ENCODE measurements at regions not wholly inside any gene's neighbourhood (a gene's known extent, or its start where the extent isn't known, plus 50 kb on each side); places are given as distances from the start of the nearest gene placed in this dataset.

DNA sequence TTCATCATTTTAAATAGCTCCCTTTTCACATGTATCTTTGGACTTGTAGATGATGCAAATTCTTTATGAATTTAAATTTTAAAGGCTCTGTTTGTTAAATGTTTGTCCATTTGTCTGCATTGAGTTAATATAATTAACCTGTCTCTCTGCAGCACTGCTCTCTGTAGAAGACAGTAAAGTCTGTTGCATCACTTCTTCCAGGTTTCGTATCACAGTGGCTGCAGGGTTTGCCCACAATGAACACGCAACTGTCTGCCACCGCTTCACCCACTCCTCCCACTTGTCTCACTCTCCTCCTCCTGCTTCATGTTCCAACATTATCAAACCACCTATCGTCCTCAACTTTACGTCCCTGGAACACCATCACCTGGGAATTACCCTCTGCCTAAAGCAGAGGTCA, 231.3 kb upstream of the SLC30A5 start:
- Histone ChIP-seq H3K4me3 (no peak overlapping the region), H2AFZ (ENCODE audit: low read depth, low read length) (no peak overlapping the region), H3K36me3 (ENCODE audit: control insufficient read depth, insufficient read depth, low read length) (no peaks in the 10 kb centered on the region), H3K27ac (ENCODE audit: extremely low read depth, low read depth, low read length) (no peak overlapping the region), H3K4me2 (ENCODE audit: insufficient read depth, low read length) (no peak overlapping the region), H4K20me1 (replicated peaks; ENCODE audit: control insufficient read depth, insufficient read depth, low read length) (no peaks in the 10 kb centered on the region), H3K9ac (ENCODE audit: insufficient read depth in 1 of 2, low read depth in 2 of 2, low read length in 2 of 2) (no peak overlapping the region), H3K27me3 (ENCODE audit: control insufficient read depth in 2 of 2, insufficient read depth in 2 of 2, low read length in 2 of 2) (peaks cover 0 to 5% of the 10 kb centered on the region in 2 experiments; a peak in 1 of 5 replicates), H3K79me2 (ENCODE audit: control insufficient read depth, insufficient read depth, low read length) (no peaks in the 10 kb centered on the region), H3K4me1 (replicated peaks in 1 of 2; ENCODE audit: control insufficient read depth in 2 of 2, insufficient read depth in 2 of 2, low read length in 2 of 2) (no peaks in the 10 kb centered on the region), H3K9me1 (ENCODE audit: control insufficient read depth, insufficient read depth, low read length) (no peaks in the 10 kb centered on the region), H3K9me3 (replicated peaks; ENCODE audit: control insufficient read depth, insufficient read depth, low read depth, low read length) (no peaks in the 10 kb centered on the region)
- DNase-seq (ENCODE audit: extremely low read depth in 1 of 4, low spot score in 3 of 4) (no peak), FAIRE-seq (no peak), ATAC-seq (no peak)
- TF ChIP-seq, protein P1, sequence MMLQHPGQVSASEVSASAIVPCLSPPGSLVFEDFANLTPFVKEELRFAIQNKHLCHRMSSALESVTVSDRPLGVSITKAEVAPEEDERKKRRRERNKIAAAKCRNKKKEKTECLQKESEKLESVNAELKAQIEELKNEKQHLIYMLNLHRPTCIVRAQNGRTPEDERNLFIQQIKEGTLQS (IDR thresholded peaks at IDR 0.05): no peak
- TF ChIP-seq, protein P1 (CRISPR knock-in tag; conservative IDR thresholded peaks at IDR 0.05): no peak
- TF ChIP-seq HLTF (IDR thresholded peaks at IDR 0.05) (no peak), CCAR2 (IDR thresholded peaks at IDR 0.05; ENCODE audit: low read depth, low read length) (no peak), PCBP2 (IDR thresholded peaks at IDR 0.05; ENCODE audit: low read depth, low read length, poor library complexity, severe bottlenecking) (no peak), TAF9B (IDR thresholded peaks at IDR 0.05; ENCODE audit: partially characterized antibody) (no peak), ZNF165 (CRISPR knock-in tag; IDR thresholded peaks at IDR 0.05; ENCODE audit: borderline replicate concordance) (no peak), KAT8 (IDR thresholded peaks at IDR 0.05; ENCODE audit: low read depth) (no peak), SMARCB1 (IDR thresholded peaks at IDR 0.05; ENCODE audit: insufficient read length, low read depth) (no peak), CHCHD3 (CRISPR knock-in tag; IDR thresholded peaks at IDR 0.05) (no peak), TSC22D4 (tag; IDR thresholded peaks at IDR 0.05) (no peak), L3MBTL2 (IDR thresholded peaks at IDR 0.05) (no peak), FOSL1 (tag; conservative IDR thresholded peaks at IDR 0.05) (no peak), ZNF143 (CRISPR knock-in tag; IDR thresholded peaks at IDR 0.05) (no peak), ZNF830 (CRISPR knock-in tag; IDR thresholded peaks at IDR 0.05) (no peak)
- TF ChIP-seq, protein P2, sequence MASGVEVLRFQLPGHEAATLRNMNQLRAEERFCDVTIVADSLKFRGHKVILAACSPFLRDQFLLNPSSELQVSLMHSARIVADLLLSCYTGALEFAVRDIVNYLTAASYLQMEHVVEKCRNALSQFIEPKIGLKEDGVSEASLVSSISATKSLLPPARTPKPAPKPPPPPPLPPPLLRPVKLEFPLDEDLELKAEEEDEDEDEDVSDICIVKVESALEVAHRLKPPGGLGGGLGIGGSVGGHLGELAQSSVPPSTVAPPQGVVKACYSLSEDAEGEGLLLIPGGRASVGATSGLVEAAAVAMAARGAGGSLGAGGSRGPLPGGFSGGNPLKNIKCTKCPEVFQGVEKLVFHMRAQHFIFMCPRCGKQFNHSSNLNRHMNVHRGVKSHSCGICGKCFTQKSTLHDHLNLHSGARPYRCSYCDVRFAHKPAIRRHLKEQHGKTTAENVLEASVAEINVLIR (CRISPR knock-in tag; IDR thresholded peaks at IDR 0.05): no peak
- TF ChIP-seq, protein P3, sequence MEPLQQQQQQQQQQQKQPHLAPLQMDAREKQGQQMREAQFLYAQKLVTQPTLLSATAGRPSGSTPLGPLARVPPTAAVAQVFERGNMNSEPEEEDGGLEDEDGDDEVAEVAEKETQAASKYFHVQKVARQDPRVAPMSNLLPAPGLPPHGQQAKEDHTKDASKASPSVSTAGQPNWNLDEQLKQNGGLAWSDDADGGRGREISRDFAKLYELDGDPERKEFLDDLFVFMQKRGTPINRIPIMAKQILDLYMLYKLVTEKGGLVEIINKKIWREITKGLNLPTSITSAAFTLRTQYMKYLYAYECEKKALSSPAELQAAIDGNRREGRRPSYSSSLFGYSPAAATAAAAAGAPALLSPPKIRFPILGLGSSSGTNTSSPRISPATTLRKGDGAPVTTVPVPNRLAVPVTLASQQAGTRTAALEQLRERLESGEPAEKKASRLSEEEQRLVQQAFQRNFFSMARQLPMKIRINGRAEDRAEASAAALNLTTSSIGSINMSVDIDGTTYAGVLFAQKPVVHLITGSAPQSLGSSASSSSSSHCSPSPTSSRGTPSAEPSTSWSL (CRISPR knock-in tag; IDR thresholded peaks at IDR 0.05; ENCODE audit: borderline replicate concordance): no peak
- TF ChIP-seq, protein P4, sequence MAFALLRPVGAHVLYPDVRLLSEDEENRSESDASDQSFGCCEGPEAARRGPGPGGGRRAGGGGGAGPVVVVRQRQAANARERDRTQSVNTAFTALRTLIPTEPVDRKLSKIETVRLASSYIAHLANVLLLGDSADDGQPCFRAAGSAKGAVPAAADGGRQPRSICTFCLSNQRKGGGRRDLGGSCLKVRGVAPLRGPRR (CRISPR knock-in tag; IDR thresholded peaks at IDR 0.05): no peak
- TF ChIP-seq, protein P5, sequence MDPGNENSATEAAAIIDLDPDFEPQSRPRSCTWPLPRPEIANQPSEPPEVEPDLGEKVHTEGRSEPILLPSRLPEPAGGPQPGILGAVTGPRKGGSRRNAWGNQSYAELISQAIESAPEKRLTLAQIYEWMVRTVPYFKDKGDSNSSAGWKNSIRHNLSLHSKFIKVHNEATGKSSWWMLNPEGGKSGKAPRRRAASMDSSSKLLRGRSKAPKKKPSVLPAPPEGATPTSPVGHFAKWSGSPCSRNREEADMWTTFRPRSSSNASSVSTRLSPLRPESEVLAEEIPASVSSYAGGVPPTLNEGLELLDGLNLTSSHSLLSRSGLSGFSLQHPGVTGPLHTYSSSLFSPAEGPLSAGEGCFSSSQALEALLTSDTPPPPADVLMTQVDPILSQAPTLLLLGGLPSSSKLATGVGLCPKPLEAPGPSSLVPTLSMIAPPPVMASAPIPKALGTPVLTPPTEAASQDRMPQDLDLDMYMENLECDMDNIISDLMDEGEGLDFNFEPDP (CRISPR knock-in tag; IDR thresholded peaks at IDR 0.05): no peak
- no TSS peak for BruUV-seq (replicated peaks)
- intact Hi-C loops (cut with micrococcal nuclease) (no loop called here), in situ Hi-C loops (cut with MboI) (no loop called here)
- 4% methylated on average over 5 of the region's 5 CpGs for WGBS (ENCODE audit: insufficient coverage, low coverage, missing lambda C conversion rate)
- POLR2A ChIA-PET: no interaction called here
- CTCF ChIA-PET (ENCODE audit: low intra/inter-chr PET ratio): no interaction called here

Measured in K562 (cell line).